Mesendoderm (in vitro differentiated cells): ENCODE measurements at regions not wholly inside any gene's neighbourhood (a gene's known extent, or its start where the extent isn't known, plus 50 kb on each side); places are given as distances from the start of the nearest gene placed in this dataset.

ENCODE experiments used
- DNase-seq: peaks from one replicate; pipeline ENCODE4 v3.0.0; 2013
- H2AK5ac ChIP-seq: 2 replicates; pipeline ENCODE4 v1.6.1; 2013; ENCODE audit warnings: low read length, inconsistent platforms
- H2BK120ac ChIP-seq: 2 replicates; pipeline ENCODE4 v1.6.1; 2013; ENCODE audit warnings: low read depth, mild to moderate bottlenecking, low read length, moderate library complexity, mixed read lengths
- H2BK15ac ChIP-seq: replicated peaks from 2 replicates; pipeline ENCODE4 v1.6.1; 2013; ENCODE audit warnings: low read depth, mild to moderate bottlenecking, moderate library complexity
- H2BK5ac ChIP-seq: 2 replicates; pipeline ENCODE4 v1.6.1; 2013; ENCODE audit warnings: low read length, inconsistent platforms
- H3K18ac ChIP-seq: 2 replicates; pipeline ENCODE4 v1.6.1; 2013; ENCODE audit warnings: mild to moderate bottlenecking, low read length, mixed read lengths
- H3K23ac ChIP-seq: one replicate; pipeline ENCODE4 v1.6.1; 2013; ENCODE audit warnings: low read length
- H3K27ac ChIP-seq: 2 replicates; pipeline ENCODE4 v1.5.1; 2013; ENCODE audit warnings: low read depth, mild to moderate bottlenecking, inconsistent platforms, low read length, moderate library complexity
- H3K27me3 ChIP-seq: 2 replicates; pipeline ENCODE4 v1.6.1; 2013; ENCODE audit warnings: low read length, control low read depth, mild to moderate bottlenecking, inconsistent platforms; ENCODE audit not compliant: insufficient read depth, poor library complexity
- H3K36me3 ChIP-seq: 2 replicates; pipeline ENCODE4 v1.6.1; 2013; ENCODE audit warnings: low read length, inconsistent platforms; ENCODE audit not compliant: control insufficient read depth, insufficient read depth
- H3K4ac ChIP-seq: one replicate; pipeline ENCODE4 v1.6.1; 2013; ENCODE audit warnings: low read depth, mild to moderate bottlenecking, low read length, moderate library complexity
- H3K4me1 ChIP-seq: 2 replicates; pipeline ENCODE4 v1.6.1; 2013; ENCODE audit warnings: low read depth, low read length, inconsistent platforms; ENCODE audit not compliant: control insufficient read depth
- H3K4me2 ChIP-seq: 2 replicates; pipeline ENCODE4 v1.6.1; 2013; ENCODE audit warnings: low read length
- H3K4me3 ChIP-seq: 2 replicates; pipeline ENCODE4 v1.5.1; 2013; ENCODE audit warnings: mild to moderate bottlenecking, low read length
- H3K56ac ChIP-seq: one replicate; pipeline ENCODE4 v1.6.1; 2013; ENCODE audit warnings: low read length
- H3K79me1 ChIP-seq: 2 replicates; pipeline ENCODE4 v1.6.1; 2013; ENCODE audit warnings: low read length, inconsistent platforms
- H3K79me2 ChIP-seq: 2 replicates; pipeline ENCODE4 v1.6.1; 2013; ENCODE audit warnings: mild to moderate bottlenecking, low read length; ENCODE audit not compliant: control insufficient read depth, insufficient read depth
- H3K9ac ChIP-seq: 2 replicates; pipeline ENCODE4 v1.6.1; 2013; ENCODE audit warnings: low read length, inconsistent platforms
- H4K5ac ChIP-seq: one replicate; pipeline ENCODE4 v1.6.1; 2013; ENCODE audit warnings: low read length
- H4K8ac ChIP-seq: one replicate; pipeline ENCODE4 v1.6.1; 2013; ENCODE audit warnings: low read depth, mild to moderate bottlenecking, control low read depth, low read length, moderate library complexity
- WGBS: extraction: QIAGEN DNeasy Blood & Tissue Kit; methylation state at CpG from one replicate; pipeline ENCODE4 v1.1.7; 2013; ENCODE audit warnings: low lambda C conversion rate, missing lambda C conversion rate; ENCODE audit not compliant: insufficient coverage; ENCODE audit errors: extremely low coverage; 5-methylcytosine and 5-hydroxymethylcytosine counted together

DNA sequence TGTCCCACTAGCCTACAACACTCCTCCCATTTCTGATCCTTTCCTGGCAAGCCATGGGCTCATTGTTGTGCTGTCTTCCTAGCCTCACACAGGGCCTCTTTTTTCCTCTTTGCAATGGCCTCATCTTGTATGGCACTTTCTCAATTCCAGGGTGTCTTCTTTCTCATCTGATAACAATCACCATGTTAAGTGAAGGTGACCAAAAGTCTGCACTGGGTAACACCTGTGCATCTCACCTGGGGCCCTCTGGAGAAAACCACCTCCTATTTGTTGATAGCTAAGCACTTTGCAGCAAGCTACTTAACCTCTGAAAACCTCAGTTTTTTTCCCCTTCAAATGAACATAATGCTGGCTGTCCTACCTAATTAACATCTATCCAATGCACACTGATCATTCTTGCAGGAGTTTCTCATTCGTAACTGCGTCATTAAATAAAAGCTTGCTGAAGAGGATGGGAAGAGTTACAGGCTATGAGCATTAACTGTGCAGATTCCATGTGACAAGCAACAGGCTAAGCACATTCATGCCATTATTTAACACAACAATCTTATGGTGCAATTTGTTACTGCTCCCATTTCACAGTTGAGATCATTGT is 60.1 kb upstream of the STK32A start:
- Histone ChIP-seq H3K18ac (no peak overlapping the region), H2BK120ac (no peak overlapping the region), H3K36me3 (no peaks in the 10 kb centered on the region), H3K9ac (no peak overlapping the region), H3K4me3 (no peak overlapping the region), H2BK15ac (no peak overlapping the region), H3K56ac (no peak overlapping the region), H4K8ac (no peak overlapping the region), H3K27me3 (no peaks in the 10 kb centered on the region), H3K23ac (no peak overlapping the region), H3K79me2 (no peaks in the 10 kb centered on the region), H3K4ac (no peak overlapping the region), H3K4me2 (no peak overlapping the region), H4K5ac (no peak overlapping the region), H3K27ac (no peak overlapping the region), H2BK5ac (no peak overlapping the region), H2AK5ac (no peak overlapping the region), H3K79me1 (no peaks in the 10 kb centered on the region), H3K4me1 (no peaks in the 10 kb centered on the region)
- DNase-seq = no peak
- WGBS = no CpG with 5 or more reads among the region's 2 CpGs

- no peak overlapping the region for H3K4me3 ChIP-seq
- no peak for DNase-seq
- no peaks in the 10 kb centered on the region for H3K79me1 ChIP-seq
- no peak overlapping the region for H2BK5ac ChIP-seq
- H3K4me2 ChIP-seq = no peak overlapping the region
- H3K9ac ChIP-seq = no peak overlapping the region
- H4K8ac ChIP-seq = no peak overlapping the region
- no peak overlapping the region for H3K27ac ChIP-seq
- no peak overlapping the region for H2AK5ac ChIP-seq
- no peak overlapping the region for H2BK15ac ChIP-seq
- no peaks in the 10 kb centered on the region for H3K4me1 ChIP-seq
- no peaks in the 10 kb centered on the region for H3K36me3 ChIP-seq
- H3K27me3 ChIP-seq = no peaks in the 10 kb centered on the region
- WGBS = no CpG with 5 or more reads among the region's 2 CpGs
- H3K79me2 ChIP-seq = no peaks in the 10 kb centered on the region
- H3K18ac ChIP-seq = no peak overlapping the region
- H2BK120ac ChIP-seq = no peak overlapping the region
- no peak overlapping the region for H3K56ac ChIP-seq
- H4K5ac ChIP-seq = no peak overlapping the region
- H3K23ac ChIP-seq = no peak overlapping the region
- no peak overlapping the region for H3K4ac ChIP-seq
Observed at GRCh38 chr5:147175516-147176097, 59.2 kb upstream of the STK32A start.

- H2AK5ac ChIP-seq = no peak overlapping the region
- no peak overlapping the region for H3K56ac ChIP-seq
- H3K79me1 ChIP-seq = no peaks in the 10 kb centered on the region
- H4K8ac ChIP-seq = no peak overlapping the region
- no peak overlapping the region for H2BK5ac ChIP-seq
- H2BK120ac ChIP-seq = no peak overlapping the region
- no peak overlapping the region for H3K18ac ChIP-seq
- H3K27ac ChIP-seq = no peak overlapping the region
- no CpG with 5 or more reads among the region's 4 CpGs for WGBS
- no peak for DNase-seq
- H3K9ac ChIP-seq = no peak overlapping the region
- H3K36me3 ChIP-seq = no peaks in the 10 kb centered on the region
- H3K4ac ChIP-seq = no peak overlapping the region
- no peak overlapping the region for H3K4me3 ChIP-seq
- H3K23ac ChIP-seq = no peak overlapping the region
- H3K79me2 ChIP-seq = no peaks in the 10 kb centered on the region
- H3K4me2 ChIP-seq = no peak overlapping the region
- H3K27me3 ChIP-seq = no peaks in the 10 kb centered on the region
- H2BK15ac ChIP-seq = no peak overlapping the region
- no peak overlapping the region for H4K5ac ChIP-seq
- H3K4me1 ChIP-seq = no peaks in the 10 kb centered on the region
Observed at GRCh38 chr5:147176422-147176821, 58.4 kb upstream of the STK32A start.

- WGBS = no CpG with 5 or more reads among the region's 6 CpGs
- Histone ChIP-seq H3K56ac (no peak overlapping the region), H3K27ac (no peak overlapping the region), H4K5ac (no peak overlapping the region), H2AK5ac (no peak overlapping the region), H4K8ac (no peak overlapping the region), H3K27me3 (no peaks in the 10 kb centered on the region), H3K4ac (no peak overlapping the region), H3K9ac (no peak overlapping the region), H3K4me3 (no peak overlapping the region), H3K79me1 (no peaks in the 10 kb centered on the region), H3K4me1 (no peaks in the 10 kb centered on the region), H3K18ac (no peak overlapping the region), H3K79me2 (no peaks in the 10 kb centered on the region), H3K23ac (no peak overlapping the region), H3K36me3 (no peaks in the 10 kb centered on the region), H2BK15ac (no peak overlapping the region), H2BK5ac (no peak overlapping the region), H3K4me2 (no peak overlapping the region), H2BK120ac (no peak overlapping the region)
- DNase-seq = no peak
Observed at GRCh38 chr5:147177125-147177840, 57.5 kb upstream of the STK32A start.

GRCh38 chr5:147179562-147180147 is 55.2 kb upstream of the STK32A start:
- H3K56ac ChIP-seq = no peak overlapping the region
- no peak for DNase-seq
- H3K4ac ChIP-seq = no peak overlapping the region
- H4K5ac ChIP-seq = no peak overlapping the region
- no peaks in the 10 kb centered on the region for H3K4me1 ChIP-seq
- H3K36me3 ChIP-seq = no peaks in the 10 kb centered on the region
- H3K4me2 ChIP-seq = no peak overlapping the region
- no peak overlapping the region for H2BK15ac ChIP-seq
- no peak overlapping the region for H3K4me3 ChIP-seq
- no peak overlapping the region for H3K9ac ChIP-seq
- H2AK5ac ChIP-seq = no peak overlapping the region
- no peaks in the 10 kb centered on the region for H3K79me2 ChIP-seq
- H3K79me1 ChIP-seq = no peaks in the 10 kb centered on the region
- H3K18ac ChIP-seq = no peak overlapping the region
- H2BK5ac ChIP-seq = no peak overlapping the region
- WGBS = no CpG with 5 or more reads among the region's 3 CpGs
- H2BK120ac ChIP-seq = no peak overlapping the region
- no peak overlapping the region for H3K27ac ChIP-seq
- no peak overlapping the region for H3K23ac ChIP-seq
- no peaks in the 10 kb centered on the region for H3K27me3 ChIP-seq
- no peak overlapping the region for H4K8ac ChIP-seq
